ENCODE measurements at regions not wholly inside any gene's neighbourhood (a gene's known extent, or its start where the extent isn't known, plus 50 kb on each side); places are given as distances from the start of the nearest gene placed in this dataset.
A peak's percentile ranks its signal among the peaks of the same experiment; 100 is the strongest.

- no peak for DNase-seq
These were observed 58.3 kb downstream of the TRIML1 start for GRCh38 chr4:188197566-188197965.

- DNase-seq = no peak
These were observed 59.9 kb downstream of the TRIML1 start for GRCh38 chr4:188198982-188199792.

GRCh38 chr4:188201851-188202250 is 62.6 kb downstream of the TRIML1 start:
- no peak for DNase-seq

GRCh38 chr4:188206783-188207182 is 67.5 kb downstream of the TRIML1 start:
- no peak for DNase-seq

- DNase-seq = no peak
These were observed 75.6 kb downstream of the TRIML1 start for GRCh38 chr4:188214861-188215260.

- peak; percentile 22 for DNase-seq
These were observed 79.2 kb downstream of the TRIML1 start for GRCh38 chr4:188218392-188218791.

- no peak for DNase-seq
These were observed 80.8 kb downstream of the TRIML1 start for GRCh38 chr4:188220006-188220405.

GRCh38 chr4:188221090-188221489 is 81.8 kb downstream of the TRIML1 start:
- DNase-seq = no peak

- no peak for DNase-seq
These were observed 89.0 kb downstream of the TRIML1 start for GRCh38 chr4:188228279-188228678.

GRCh38 chr4:188232428-188232827 is 93.2 kb downstream of the TRIML1 start:
- DNase-seq = no peak

- DNase-seq = no peak
These were observed 102.8 kb downstream of the TRIML1 start for GRCh38 chr4:188242041-188242440.

- no peak for DNase-seq
These were observed 106.4 kb downstream of the TRIML1 start for GRCh38 chr4:188245651-188246050.

GRCh38 chr4:188246488-188246887 is 107.2 kb downstream of the TRIML1 start:
- DNase-seq = no peak

GRCh38 chr4:188254211-188254610 is 115.0 kb downstream of the TRIML1 start:
- no peak for DNase-seq

- DNase-seq = no peak
These were observed 123.2 kb downstream of the TRIML1 start for GRCh38 chr4:188262464-188262863.

- no peak for DNase-seq
These were observed 124.1 kb downstream of the TRIML1 start for GRCh38 chr4:188263321-188263720.

- DNase-seq = no peak
These were observed 127.1 kb downstream of the TRIML1 start for GRCh38 chr4:188266386-188266785.

- no peak for DNase-seq
These were observed 129.1 kb downstream of the TRIML1 start for GRCh38 chr4:188268131-188268908.

- DNase-seq = no peak
These were observed 131.2 kb downstream of the TRIML1 start for GRCh38 chr4:188270273-188271069.

GRCh38 chr4:188275686-188276085 is 136.4 kb downstream of the TRIML1 start:
- no peak for DNase-seq

GRCh38 chr4:188279184-188279583 is 139.9 kb downstream of the TRIML1 start:
- no peak for DNase-seq

GRCh38 chr4:188282471-188283232 is 143.4 kb downstream of the TRIML1 start:
- DNase-seq = peak; percentile 25
